ENCODE measurements at regions not wholly inside any gene's neighbourhood (a gene's known extent, or its start where the extent isn't known, plus 50 kb on each side); places are given as distances from the start of the nearest gene placed in this dataset.

- no peak for TF ChIP-seq POLR2A (IDR thresholded peaks at IDR 0.05; ENCODE audit: low read depth)
- no peak for TF ChIP-seq CTCF (IDR thresholded peaks at IDR 0.05)
- TF ChIP-seq POLR2AphosphoS5 (IDR thresholded peaks at IDR 0.05): no peak
- no peak for TF ChIP-seq EP300 (IDR thresholded peaks at IDR 0.05)
Observed at GRCh38 chr2:9750224-9751215, 92.8 kb upstream of the TAF1B start.

Measured in esophagus muscularis mucosa (tissue), 4 donors.